ENCODE measurements at regions not wholly inside any gene's neighbourhood (a gene's known extent, or its start where the extent isn't known, plus 50 kb on each side); places are given as distances from the start of the nearest gene placed in this dataset.
"Not testable (repeated sequence)": the region's sequence is repeated elsewhere in the genome, so short reads cannot be mapped to it uniquely, and the experiment has no call there.

DNA sequence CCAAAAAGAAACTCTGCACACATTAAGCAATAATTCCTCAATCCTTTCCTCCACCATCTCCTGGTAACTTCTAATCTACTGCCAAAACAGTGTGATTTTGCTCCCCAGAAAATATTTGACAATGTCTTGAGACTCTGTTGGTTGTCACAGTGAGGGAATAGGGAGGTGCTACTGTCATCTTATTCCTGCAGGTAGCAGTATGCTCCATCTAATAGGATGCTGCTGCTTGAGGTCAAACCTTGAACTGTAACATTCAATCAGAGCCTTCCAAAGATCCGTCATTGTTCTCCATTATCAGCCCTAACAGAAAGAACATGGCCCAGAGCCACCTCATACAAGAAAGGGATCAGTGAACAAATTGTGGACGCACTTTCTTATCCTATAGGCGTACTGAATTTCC is 514.7 kb upstream of the GRIN3A start:
- no peaks in the 10 kb centered on the region for H3K36me3 Mint-ChIP-seq (ENCODE audit: low read depth)
- H3K27me3 Mint-ChIP-seq, result no peaks in the 10 kb centered on the region
- H3K4me3 Mint-ChIP-seq, result no peak overlapping the region
- H3K4me1 Mint-ChIP-seq (ENCODE audit: low read depth), result no peaks in the 10 kb centered on the region
- H3K9me3 Mint-ChIP-seq, result no peaks in the 10 kb centered on the region
- H3K27ac Mint-ChIP-seq, result no peak overlapping the region

- no peaks in the 10 kb centered on the region for H3K4me1 Mint-ChIP-seq (ENCODE audit: low read depth)
- no peak overlapping the region for H3K27ac Mint-ChIP-seq
- no peaks in the 10 kb centered on the region for H3K9me3 Mint-ChIP-seq
Measured at GRCh38 chr9:102244916-102245315, 506.5 kb upstream of the GRIN3A start.

GRCh38 chr9:102237520-102237919 is 499.1 kb upstream of the GRIN3A start:
- H3K4me3 Mint-ChIP-seq, result no peak overlapping the region
- H3K36me3 Mint-ChIP-seq (ENCODE audit: low read depth), result no peaks in the 10 kb centered on the region
- no peak overlapping the region for H3K27ac Mint-ChIP-seq
- H3K9me3 Mint-ChIP-seq, result no peaks in the 10 kb centered on the region
- H3K27me3 Mint-ChIP-seq, result no peaks in the 10 kb centered on the region
- H3K4me1 Mint-ChIP-seq (ENCODE audit: low read depth), result peaks cover 3% of the 10 kb centered on the region

More at GRCh38 chr9:102244916-102245315, 506.5 kb upstream of the GRIN3A start:
- H3K27me3 Mint-ChIP-seq, result no peaks in the 10 kb centered on the region
- no peak overlapping the region for H3K4me3 Mint-ChIP-seq
- H3K36me3 Mint-ChIP-seq (ENCODE audit: low read depth), result no peaks in the 10 kb centered on the region

DNA sequence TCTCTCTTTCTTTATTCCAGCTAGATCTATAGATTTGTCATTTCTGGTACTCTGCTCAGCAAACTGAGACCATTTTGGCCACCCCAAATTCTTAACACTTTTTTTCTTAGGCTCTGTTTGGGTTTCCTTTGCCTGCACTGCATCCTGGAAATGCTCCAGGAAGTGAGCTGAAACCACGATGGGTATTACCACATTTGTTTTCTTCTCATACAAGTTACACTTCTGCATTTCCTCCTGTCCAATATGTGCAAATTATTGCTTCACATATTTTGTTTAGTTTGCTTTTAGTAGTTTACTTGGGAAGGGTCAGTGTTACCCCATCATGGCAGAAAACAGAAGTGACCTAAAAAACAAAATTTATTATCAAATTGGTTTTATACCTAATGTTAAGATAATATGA is 498.6 kb upstream of the GRIN3A start:
- Mint-ChIP-seq H3K4me3 (no peak overlapping the region), H3K27me3 (no peaks in the 10 kb centered on the region), H3K36me3 (ENCODE audit: low read depth) (no peaks in the 10 kb centered on the region), H3K9me3 (no peaks in the 10 kb centered on the region), H3K27ac (no peak overlapping the region), H3K4me1 (ENCODE audit: low read depth) (peaks cover 3% of the 10 kb centered on the region)

DNA sequence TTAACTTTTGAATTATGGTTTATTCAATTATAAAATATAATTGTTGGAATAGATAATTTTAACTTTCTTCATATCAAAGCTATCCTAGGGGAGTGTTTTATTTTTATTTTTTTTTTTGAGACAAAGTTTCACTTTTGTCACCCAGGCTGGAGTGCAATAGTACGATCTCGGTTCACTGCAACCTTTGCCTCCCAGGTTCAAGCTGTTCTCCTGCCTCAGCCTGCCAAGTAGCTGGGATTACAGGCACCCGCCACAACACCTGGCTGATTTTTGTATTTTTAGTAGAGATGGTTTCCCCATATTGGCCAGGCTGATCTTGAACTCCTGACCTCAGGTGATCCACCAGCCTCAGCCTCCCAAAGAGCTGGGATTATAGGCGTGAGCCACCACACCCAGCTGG is 489.0 kb upstream of the GRIN3A start:
- H3K4me1 Mint-ChIP-seq (ENCODE audit: low read depth); H3K4me3 Mint-ChIP-seq; H3K27me3 Mint-ChIP-seq; H3K27ac Mint-ChIP-seq; H3K9me3 Mint-ChIP-seq; H3K36me3 Mint-ChIP-seq (ENCODE audit: low read depth): not testable (repeated sequence)

- Mint-ChIP-seq H3K36me3 (ENCODE audit: low read depth) (no peaks in the 10 kb centered on the region), H3K9me3 (no peaks in the 10 kb centered on the region), H3K4me3 (no peak overlapping the region), H3K27ac (no peak overlapping the region), H3K4me1 (ENCODE audit: low read depth) (no peaks in the 10 kb centered on the region), H3K27me3 (no peaks in the 10 kb centered on the region)
Measured at GRCh38 chr9:102225841-102226441, 487.5 kb upstream of the GRIN3A start.

DNA sequence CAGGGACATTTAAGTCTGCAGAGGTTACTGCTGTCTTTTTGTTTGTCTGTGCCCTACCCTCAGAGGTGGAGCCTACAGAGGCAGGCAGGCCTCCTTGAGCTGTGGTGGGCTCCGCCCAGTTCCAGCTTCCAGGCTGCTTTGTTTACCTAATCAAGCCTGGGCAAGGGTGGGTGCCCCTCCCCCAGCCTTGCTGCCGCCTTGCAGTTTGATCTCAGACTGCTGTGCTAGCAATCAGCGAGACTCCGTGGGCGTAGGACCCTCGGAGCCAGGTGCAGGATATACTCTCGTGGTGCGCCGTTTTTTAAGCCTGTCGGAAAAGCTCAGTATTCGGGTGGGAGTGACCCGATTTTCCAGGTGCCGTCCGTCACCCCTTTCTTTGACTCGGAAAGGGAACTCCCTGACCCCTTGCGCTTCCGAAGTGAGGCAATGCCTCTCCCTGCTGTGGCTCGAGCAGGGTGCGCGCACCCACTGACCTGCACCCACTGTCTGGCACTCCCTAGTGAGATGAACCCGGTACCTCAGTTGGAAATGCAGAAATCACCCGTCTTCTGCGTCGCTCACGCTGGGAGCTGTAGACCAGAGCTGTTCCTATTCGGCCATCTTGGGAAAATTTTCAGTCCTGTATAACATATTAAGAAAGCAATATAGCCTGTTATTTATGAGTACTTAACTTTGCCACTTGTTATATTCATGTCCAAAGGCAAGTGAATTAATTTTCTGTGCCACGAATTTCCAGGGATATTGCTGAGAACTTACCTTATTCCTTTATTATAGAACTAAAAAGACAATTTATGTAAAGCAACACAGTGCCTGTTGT is 485.1 kb upstream of the GRIN3A start:
- H3K36me3 Mint-ChIP-seq (ENCODE audit: low read depth); H3K27ac Mint-ChIP-seq; H3K9me3 Mint-ChIP-seq; H3K4me1 Mint-ChIP-seq (ENCODE audit: low read depth); H3K4me3 Mint-ChIP-seq; H3K27me3 Mint-ChIP-seq: not testable (repeated sequence)

GRCh38 chr9:102209176-102209575 is 470.7 kb upstream of the GRIN3A start:
- no peaks in the 10 kb centered on the region for H3K4me1 Mint-ChIP-seq (ENCODE audit: low read depth)
- H3K36me3 Mint-ChIP-seq (ENCODE audit: low read depth), result no peaks in the 10 kb centered on the region
- no peaks in the 10 kb centered on the region for H3K27me3 Mint-ChIP-seq
- no peaks in the 10 kb centered on the region for H3K9me3 Mint-ChIP-seq
- H3K4me3 Mint-ChIP-seq, result no peak overlapping the region
- H3K27ac Mint-ChIP-seq, result no peak overlapping the region

GRCh38 chr9:102206432-102206831 is 468.0 kb upstream of the GRIN3A start:
- Mint-ChIP-seq H3K27ac (no peak overlapping the region), H3K9me3 (no peaks in the 10 kb centered on the region), H3K36me3 (ENCODE audit: low read depth) (no peaks in the 10 kb centered on the region), H3K4me3 (no peak overlapping the region), H3K27me3 (no peaks in the 10 kb centered on the region), H3K4me1 (ENCODE audit: low read depth) (no peaks in the 10 kb centered on the region)

- H3K9me3 Mint-ChIP-seq, result no peaks in the 10 kb centered on the region
- no peak overlapping the region for H3K4me3 Mint-ChIP-seq
- H3K4me1 Mint-ChIP-seq (ENCODE audit: low read depth), result no peaks in the 10 kb centered on the region
- H3K27ac Mint-ChIP-seq, result no peak overlapping the region
- no peaks in the 10 kb centered on the region for H3K36me3 Mint-ChIP-seq (ENCODE audit: low read depth)
- H3K27me3 Mint-ChIP-seq, result no peaks in the 10 kb centered on the region
Measured at GRCh38 chr9:102205251-102205650, 466.8 kb upstream of the GRIN3A start.

DNA sequence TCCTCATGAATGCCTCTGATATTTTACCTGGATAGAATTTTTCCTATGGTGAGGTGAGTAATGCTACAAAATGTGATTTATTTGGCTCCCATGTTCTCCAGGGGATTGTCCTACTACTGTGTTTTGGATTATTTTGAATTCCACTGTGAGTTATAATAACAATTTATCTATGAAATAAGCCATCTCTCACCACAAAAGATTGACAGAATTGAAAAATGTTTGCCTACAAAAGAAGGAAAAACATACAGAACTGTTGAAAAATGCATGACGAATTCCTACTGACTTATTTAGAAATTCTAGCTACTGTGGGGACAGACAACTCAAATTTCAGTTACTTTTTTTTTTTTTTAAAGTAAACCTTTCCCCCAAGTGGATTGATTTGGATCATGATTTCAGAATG is 463.7 kb upstream of the GRIN3A start:
- Mint-ChIP-seq H3K4me3 (no peak overlapping the region), H3K4me1 (ENCODE audit: low read depth) (no peaks in the 10 kb centered on the region)

GRCh38 chr9:102185962-102186361 is 447.5 kb upstream of the GRIN3A start:
- Mint-ChIP-seq H3K4me3 (no peak overlapping the region), H3K27me3 (no peaks in the 10 kb centered on the region), H3K27ac (no peak overlapping the region), H3K4me1 (ENCODE audit: low read depth) (no peaks in the 10 kb centered on the region), H3K9me3 (peaks cover 8% of the 10 kb centered on the region), H3K36me3 (ENCODE audit: low read depth) (no peaks in the 10 kb centered on the region)

More for the DNA sequence above, 463.7 kb upstream of the GRIN3A start:
- H3K27me3 Mint-ChIP-seq, result no peaks in the 10 kb centered on the region
- no peaks in the 10 kb centered on the region for H3K36me3 Mint-ChIP-seq (ENCODE audit: low read depth)
- H3K27ac Mint-ChIP-seq, result no peak overlapping the region
- peaks cover 5% of the 10 kb centered on the region for H3K9me3 Mint-ChIP-seq

GRCh38 chr9:102185371-102185770 is 446.9 kb upstream of the GRIN3A start:
- Mint-ChIP-seq H3K9me3 (peaks cover 8% of the 10 kb centered on the region), H3K27me3 (no peaks in the 10 kb centered on the region), H3K4me3 (no peak overlapping the region), H3K27ac (no peak overlapping the region), H3K4me1 (ENCODE audit: low read depth) (no peaks in the 10 kb centered on the region), H3K36me3 (ENCODE audit: low read depth) (no peaks in the 10 kb centered on the region)

- Mint-ChIP-seq H3K4me1 (ENCODE audit: low read depth) (no peaks in the 10 kb centered on the region), H3K9me3 (peaks cover 19% of the 10 kb centered on the region), H3K27me3 (no peaks in the 10 kb centered on the region)
Measured at GRCh38 chr9:102178811-102179210, 440.4 kb upstream of the GRIN3A start.

DNA sequence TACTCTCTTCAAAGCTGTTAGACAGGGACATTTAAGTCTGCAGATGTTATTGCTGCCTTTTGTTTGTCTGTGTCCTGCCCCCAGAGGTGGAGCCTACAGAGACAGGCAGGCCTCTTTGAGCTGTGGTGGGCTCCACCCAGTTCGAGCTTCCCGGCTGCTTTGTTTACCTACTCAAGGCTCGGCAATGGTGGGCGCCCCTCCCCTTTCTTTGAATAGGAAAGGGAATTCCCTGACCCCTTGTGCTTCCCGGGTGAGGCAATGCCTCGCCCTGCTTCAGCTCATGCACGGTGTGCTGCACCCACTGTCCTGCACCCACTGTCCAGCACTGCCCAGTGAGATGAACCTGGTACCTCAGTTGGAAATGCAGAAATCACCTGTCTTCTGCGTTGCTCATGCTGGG is 435.8 kb upstream of the GRIN3A start:
- peaks cover 22% of the 10 kb centered on the region for H3K9me3 Mint-ChIP-seq
- not testable (repeated sequence) for H3K36me3 Mint-ChIP-seq (ENCODE audit: low read depth); H3K27me3 Mint-ChIP-seq; H3K4me3 Mint-ChIP-seq; H3K4me1 Mint-ChIP-seq (ENCODE audit: low read depth); H3K27ac Mint-ChIP-seq

More at GRCh38 chr9:102178811-102179210, 440.4 kb upstream of the GRIN3A start:
- H3K27ac Mint-ChIP-seq, result no peak overlapping the region
- no peaks in the 10 kb centered on the region for H3K36me3 Mint-ChIP-seq (ENCODE audit: low read depth)
- no peak overlapping the region for H3K4me3 Mint-ChIP-seq

GRCh38 chr9:102164247-102164646 is 425.8 kb upstream of the GRIN3A start:
- H3K4me3 Mint-ChIP-seq, result no peak overlapping the region
- no peak overlapping the region for H3K27ac Mint-ChIP-seq
- no peaks in the 10 kb centered on the region for H3K9me3 Mint-ChIP-seq
- H3K27me3 Mint-ChIP-seq, result no peaks in the 10 kb centered on the region
- no peaks in the 10 kb centered on the region for H3K4me1 Mint-ChIP-seq (ENCODE audit: low read depth)
- no peaks in the 10 kb centered on the region for H3K36me3 Mint-ChIP-seq (ENCODE audit: low read depth)

Measured in stimulated activated naive CD8-positive, alpha-beta T cell treated with anti-CD3 and anti-CD28 coated beads, Interleukin-15, Interleukin-2, amounts not matched to agents 100 ng/mL and 50 ng/mL, for 24 hours (primary cell).